ENCODE measurements at regions not wholly inside any gene's neighbourhood (a gene's known extent, or its start where the extent isn't known, plus 50 kb on each side); places are given as distances from the start of the nearest gene placed in this dataset.

- H3K79me2 ChIP-seq (ENCODE audit: insufficient read depth, low read depth): no peaks in the 10 kb centered on the region
- no peaks in the 10 kb centered on the region for H3K4me1 ChIP-seq (ENCODE audit: low read depth, poor library complexity, severe bottlenecking)
- H3K27me3 ChIP-seq (ENCODE audit: insufficient read depth, low read depth): no peaks in the 10 kb centered on the region
- H2AFZ ChIP-seq (ENCODE audit: low read depth): no peak overlapping the region
- no peak overlapping the region for H3K4me3 ChIP-seq (IDR thresholded peaks at IDR 0.05; ENCODE audit: insufficient read depth, low read depth, low read length)
- no peak overlapping the region for H3K9ac ChIP-seq
- H3K36me3 ChIP-seq (ENCODE audit: insufficient read depth): no peaks in the 10 kb centered on the region
- H3K27ac ChIP-seq: no peak overlapping the region
- no peak overlapping the region for H3K4me2 ChIP-seq
- TF ChIP-seq CTCF (conservative IDR thresholded peaks at IDR 0.05; ENCODE audit: low read depth, low read length): no peak
- H4K20me1 ChIP-seq (ENCODE audit: insufficient read depth): no peaks in the 10 kb centered on the region
Measured at GRCh38 chr4:30269850-30270249, 450.3 kb upstream of the PCDH7 start.

DNA sequence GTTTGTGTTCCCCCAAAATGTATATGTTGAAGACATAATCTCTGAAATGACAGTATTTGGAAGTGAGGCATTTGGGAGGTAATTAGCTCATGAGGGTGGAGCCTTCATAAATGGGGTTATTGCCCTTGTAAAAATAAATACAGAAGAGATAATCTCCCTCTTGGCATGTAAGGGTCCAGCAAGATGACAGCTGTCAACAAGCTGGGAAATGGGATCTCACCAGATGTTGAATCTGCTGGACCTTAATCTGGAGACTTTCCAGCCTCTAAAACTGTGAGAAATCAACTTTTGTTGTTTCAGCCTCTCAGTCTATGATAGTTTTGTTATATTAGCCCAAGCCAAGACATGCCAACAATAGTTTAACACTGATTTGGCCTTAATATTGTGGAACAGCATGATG is 438.2 kb upstream of the PCDH7 start:
- no peak for TF ChIP-seq CTCF (conservative IDR thresholded peaks at IDR 0.05; ENCODE audit: low read depth, low read length)
- Histone ChIP-seq H3K79me2 (ENCODE audit: insufficient read depth, low read depth) (no peaks in the 10 kb centered on the region), H3K36me3 (ENCODE audit: insufficient read depth) (no peaks in the 10 kb centered on the region), H3K9ac (no peak overlapping the region), H3K4me3 (IDR thresholded peaks at IDR 0.05; ENCODE audit: insufficient read depth, low read depth, low read length) (no peak overlapping the region), H2AFZ (ENCODE audit: low read depth) (no peak overlapping the region), H3K4me2 (no peak overlapping the region), H3K27ac (no peak overlapping the region), H3K4me1 (ENCODE audit: low read depth, poor library complexity, severe bottlenecking) (no peaks in the 10 kb centered on the region), H4K20me1 (ENCODE audit: insufficient read depth) (no peaks in the 10 kb centered on the region), H3K27me3 (ENCODE audit: insufficient read depth, low read depth) (no peaks in the 10 kb centered on the region)

DNA sequence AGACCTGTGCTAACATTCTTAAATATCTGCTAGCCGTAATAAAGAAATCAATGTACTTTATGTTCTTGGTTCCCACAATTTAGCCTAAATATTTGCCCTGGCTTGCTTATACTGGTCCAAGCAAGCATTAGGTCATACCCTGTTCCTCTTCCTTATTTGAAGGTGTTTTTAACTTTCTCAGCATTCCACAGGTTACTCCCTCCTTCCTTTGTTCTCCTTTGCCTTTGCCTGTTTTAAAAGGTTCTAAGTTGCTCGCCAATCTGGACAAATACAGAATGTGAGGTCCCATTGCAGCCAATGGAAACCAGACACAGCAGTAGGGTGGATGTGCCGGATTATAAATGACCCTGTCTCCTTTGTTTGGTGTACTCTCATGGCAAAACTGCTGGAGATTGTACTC is 436.8 kb upstream of the PCDH7 start:
- H4K20me1 ChIP-seq (ENCODE audit: insufficient read depth): no peaks in the 10 kb centered on the region
- no peaks in the 10 kb centered on the region for H3K4me1 ChIP-seq (ENCODE audit: low read depth, poor library complexity, severe bottlenecking)
- H3K36me3 ChIP-seq (ENCODE audit: insufficient read depth): no peaks in the 10 kb centered on the region
- H3K4me3 ChIP-seq (IDR thresholded peaks at IDR 0.05; ENCODE audit: insufficient read depth, low read depth, low read length): no peak overlapping the region
- H3K27me3 ChIP-seq (ENCODE audit: insufficient read depth, low read depth): no peaks in the 10 kb centered on the region
- no peak overlapping the region for H2AFZ ChIP-seq (ENCODE audit: low read depth)
- no peak overlapping the region for H3K27ac ChIP-seq
- TF ChIP-seq CTCF (conservative IDR thresholded peaks at IDR 0.05; ENCODE audit: low read depth, low read length): no peak
- H3K9ac ChIP-seq: no peak overlapping the region
- no peak overlapping the region for H3K4me2 ChIP-seq
- H3K79me2 ChIP-seq (ENCODE audit: insufficient read depth, low read depth): no peaks in the 10 kb centered on the region

DNA sequence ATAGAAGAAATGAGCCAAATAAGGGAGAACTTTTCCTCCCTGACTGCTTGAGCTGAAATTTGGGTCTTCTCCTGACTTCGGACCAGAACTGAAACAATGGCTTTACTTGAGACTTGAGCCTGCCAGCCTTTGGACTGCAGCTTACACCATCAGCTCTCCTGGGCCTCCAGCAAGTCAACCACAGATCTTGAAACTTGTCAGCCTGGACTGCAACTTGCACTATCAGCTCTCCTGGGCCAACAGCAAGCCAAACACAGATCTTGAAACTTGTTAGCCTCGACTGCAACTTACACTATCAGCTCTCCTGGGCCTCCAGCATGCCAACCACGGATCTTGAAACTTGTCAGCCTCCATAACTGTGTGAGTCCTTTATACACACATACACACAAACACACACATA is 425.9 kb upstream of the PCDH7 start:
- H3K36me3 ChIP-seq (ENCODE audit: insufficient read depth): no peaks in the 10 kb centered on the region
- TF ChIP-seq CTCF (conservative IDR thresholded peaks at IDR 0.05; ENCODE audit: low read depth, low read length): no peak
- no peak overlapping the region for H3K4me3 ChIP-seq (IDR thresholded peaks at IDR 0.05; ENCODE audit: insufficient read depth, low read depth, low read length)
- H3K79me2 ChIP-seq (ENCODE audit: insufficient read depth, low read depth): no peaks in the 10 kb centered on the region
- H3K9ac ChIP-seq: no peak overlapping the region
- peaks cover 4% of the 10 kb centered on the region for H3K4me1 ChIP-seq (ENCODE audit: low read depth, poor library complexity, severe bottlenecking)
- H3K4me2 ChIP-seq: no peak overlapping the region
- H3K27ac ChIP-seq: no peak overlapping the region
- H3K27me3 ChIP-seq (ENCODE audit: insufficient read depth, low read depth): no peaks in the 10 kb centered on the region
- no peak overlapping the region for H2AFZ ChIP-seq (ENCODE audit: low read depth)
- H4K20me1 ChIP-seq (ENCODE audit: insufficient read depth): no peaks in the 10 kb centered on the region

- no peak overlapping the region for H3K27ac ChIP-seq
- TF ChIP-seq CTCF (conservative IDR thresholded peaks at IDR 0.05; ENCODE audit: low read depth, low read length): no peak
- H3K9ac ChIP-seq: no peak overlapping the region
- no peaks in the 10 kb centered on the region for H3K79me2 ChIP-seq (ENCODE audit: insufficient read depth, low read depth)
- H3K36me3 ChIP-seq (ENCODE audit: insufficient read depth): no peaks in the 10 kb centered on the region
- H4K20me1 ChIP-seq (ENCODE audit: insufficient read depth): no peaks in the 10 kb centered on the region
- H3K4me1 ChIP-seq (ENCODE audit: low read depth, poor library complexity, severe bottlenecking): peaks cover 4% of the 10 kb centered on the region
- H3K4me2 ChIP-seq: no peak overlapping the region
- no peaks in the 10 kb centered on the region for H3K27me3 ChIP-seq (ENCODE audit: insufficient read depth, low read depth)
- H2AFZ ChIP-seq (ENCODE audit: low read depth): no peak overlapping the region
- no peak overlapping the region for H3K4me3 ChIP-seq (IDR thresholded peaks at IDR 0.05; ENCODE audit: insufficient read depth, low read depth, low read length)
Measured at GRCh38 chr4:30295652-30296051, 424.5 kb upstream of the PCDH7 start.

Data from KMS-11 (cell line).